Mesenchymal stem cell (in vitro differentiated cells and primary cell): ENCODE measurements at regions not wholly inside any gene's neighbourhood (a gene's known extent, or its start where the extent isn't known, plus 50 kb on each side); places are given as distances from the start of the nearest gene placed in this dataset.

Experiments used
- DNase-seq: peaks from one replicate; pipeline ENCODE4 v3.0.0-alpha.2; 2013
- H2AFZ ChIP-seq: one replicate; pipeline ENCODE4 v1.6.1; 2013; ENCODE audit warnings: low read depth, mild to moderate bottlenecking, control low read depth, inconsistent platforms, low read length, moderate library complexity
- H2AK5ac ChIP-seq: 2 replicates; pipeline ENCODE4 v1.6.1; 2013; ENCODE audit warnings: low read length, moderate library complexity, mild to moderate bottlenecking, inconsistent platforms; ENCODE audit not compliant: severe bottlenecking
- H2BK120ac ChIP-seq: one replicate; pipeline ENCODE4 v1.6.1; 2013; ENCODE audit warnings: low read depth, mild to moderate bottlenecking, inconsistent platforms, low read length, moderate library complexity
- H2BK12ac ChIP-seq, 2 experiments: one replicate each; pipeline ENCODE4 v1.6.1; 2013; ENCODE audit warnings: inconsistent platforms in 2 of 2, low read length in 2 of 2, mild to moderate bottlenecking in 2 of 2, moderate library complexity in 2 of 2, control low read depth in 1 of 2
- H2BK15ac ChIP-seq: one replicate; pipeline ENCODE4 v1.6.1; 2013; ENCODE audit warnings: mild to moderate bottlenecking, low read depth, inconsistent platforms; ENCODE audit not compliant: poor library complexity, severe bottlenecking
- H2BK5ac ChIP-seq: 2 replicates; pipeline ENCODE4 v1.6.1; 2013; ENCODE audit warnings: low read depth, mild to moderate bottlenecking, low read length, control low read depth, inconsistent platforms; ENCODE audit not compliant: poor library complexity, severe bottlenecking
- H3K14ac ChIP-seq, 2 experiments: one replicate each; pipeline ENCODE4 v1.6.1; 2013; ENCODE audit warnings: inconsistent platforms in 2 of 2, low read length in 2 of 2, control low read depth in 1 of 2, mild to moderate bottlenecking in 1 of 2, moderate library complexity in 1 of 2
- H3K18ac ChIP-seq, 2 experiments: one replicate each; pipeline ENCODE4 v1.6.1; 2013; ENCODE audit warnings: inconsistent platforms in 2 of 2, low read length in 2 of 2, control low read depth in 1 of 2, low read depth in 1 of 2, mild to moderate bottlenecking in 1 of 2
- H3K23ac ChIP-seq, 2 experiments: one replicate each; pipeline ENCODE4 v1.6.1; 2013; ENCODE audit warnings: inconsistent platforms in 2 of 2, low read length in 2 of 2, mild to moderate bottlenecking in 2 of 2, moderate library complexity in 2 of 2, control low read depth in 1 of 2
- H3K27ac ChIP-seq: 2 replicates; pipeline ENCODE4 v1.5.1; 2013; ENCODE audit warnings: mild to moderate bottlenecking, moderate library complexity, low read length, control low read depth, inconsistent platforms; ENCODE audit not compliant: poor library complexity, severe bottlenecking
- H3K27me3 ChIP-seq, 2 experiments: 2 replicates each; pipeline versions ENCODE4 v1.6.1 to v1.7.0; 2013; ENCODE audit warnings: low read length in 2 of 2, mild to moderate bottlenecking in 2 of 2, moderate library complexity in 2 of 2, control low read depth in 1 of 2, inconsistent platforms in 1 of 2; ENCODE audit not compliant: control insufficient read depth in 1 of 2, insufficient read depth in 1 of 2
- H3K36me3 ChIP-seq, 2 experiments: 2 replicates each; pipeline versions ENCODE4 v1.6.1 to v1.7.0; 2013; ENCODE audit warnings: low read length in 2 of 2, control low read depth in 1 of 2, inconsistent platforms in 1 of 2, low read depth in 1 of 2, mild to moderate bottlenecking in 1 of 2; ENCODE audit not compliant: insufficient read depth in 2 of 2, control insufficient read depth in 1 of 2
- H3K4ac ChIP-seq, 2 experiments: one replicate each; pipeline ENCODE4 v1.6.1; 2013; ENCODE audit warnings: inconsistent platforms in 2 of 2, low read length in 2 of 2, mild to moderate bottlenecking in 2 of 2, moderate library complexity in 2 of 2, control low read depth in 1 of 2, low read depth in 1 of 2
- H3K4me1 ChIP-seq: 2 replicates; pipeline ENCODE4 v1.6.1; 2013; ENCODE audit warnings: low read depth, low read length, control low read depth; ENCODE audit not compliant: control insufficient read depth, insufficient read depth
- H3K4me2 ChIP-seq: 2 replicates; pipeline ENCODE4 v1.6.1; 2013; ENCODE audit warnings: low read length, mild to moderate bottlenecking, inconsistent platforms; ENCODE audit not compliant: poor library complexity, severe bottlenecking
- H3K4me3 ChIP-seq, 2 experiments: 2 replicates each; pipeline versions ENCODE4 v1.5.1 to v1.7.0; 2013; ENCODE audit warnings: low read length in 2 of 2, mild to moderate bottlenecking in 2 of 2, control low read depth in 1 of 2, low read depth in 1 of 2; ENCODE audit not compliant: insufficient read depth in 1 of 2
- H3K79me1 ChIP-seq: replicated peaks from 2 replicates; pipeline ENCODE4 v1.6.1; 2013; ENCODE audit warnings: mild to moderate bottlenecking, control low read depth, low read length, inconsistent platforms; ENCODE audit not compliant: poor library complexity, severe bottlenecking
- H3K9ac ChIP-seq: 2 replicates; pipeline ENCODE4 v1.7.0; 2013; ENCODE audit warnings: mild to moderate bottlenecking, low read length, moderate library complexity
- H3K9me3 ChIP-seq: 2 replicates; pipeline ENCODE4 v1.7.0; 2013; ENCODE audit warnings: mild to moderate bottlenecking, low read length; ENCODE audit not compliant: control insufficient read depth
- H4K8ac ChIP-seq: one replicate; pipeline ENCODE4 v1.6.1; 2013; ENCODE audit warnings: inconsistent platforms, mild to moderate bottlenecking, low read length, moderate library complexity
- H4K91ac ChIP-seq: one replicate; pipeline ENCODE4 v1.6.1; 2013; ENCODE audit warnings: mild to moderate bottlenecking, low read length, inconsistent platforms
- WGBS: methylation state at CpG from one replicate; pipeline ENCODE4 v1.1.7; 2013; ENCODE audit warnings: mixed read lengths; 5-methylcytosine and 5-hydroxymethylcytosine counted together

GRCh38 chr7:25864511-25864910, 287.5 kb upstream of the NFE2L3 start:
- H3K9me3 ChIP-seq: no peaks in the 10 kb centered on the region
- no peak overlapping the region for H3K4me3 ChIP-seq
- no peak overlapping the region for H2AK5ac ChIP-seq
- peaks cover 4% of the 10 kb centered on the region for H3K4me1 ChIP-seq
- H3K9ac ChIP-seq: no peak overlapping the region
- H3K79me1 ChIP-seq: peaks cover 10% of the 10 kb centered on the region
- DNase-seq: no peak
- H2AFZ ChIP-seq: no peak overlapping the region
- no peak overlapping the region for H2BK5ac ChIP-seq
- H4K91ac ChIP-seq: no peak overlapping the region
- H3K4me2 ChIP-seq: no peak overlapping the region
- no peak overlapping the region for H3K23ac ChIP-seq
- WGBS: no CpG with 5 or more reads among the region's 1 CpG
- H3K4ac ChIP-seq: no peak overlapping the region
- peaks cover 8 to 65% of the 10 kb centered on the region in 2 experiments for H3K27me3 ChIP-seq
- no peak overlapping the region for H2BK15ac ChIP-seq
- no peak overlapping the region for H3K14ac ChIP-seq
- no peak overlapping the region for H4K8ac ChIP-seq
- no peak overlapping the region for H2BK120ac ChIP-seq
- no peak overlapping the region for H2BK12ac ChIP-seq
- no peaks in the 10 kb centered on the region for H3K36me3 ChIP-seq
- H3K27ac ChIP-seq: no peak overlapping the region
- no peak overlapping the region for H3K18ac ChIP-seq

- H3K36me3 ChIP-seq: no peaks in the 10 kb centered on the region
- H2BK12ac ChIP-seq: no peak overlapping the region
- no peak overlapping the region for H3K4ac ChIP-seq
- no peak overlapping the region for H2BK120ac ChIP-seq
- H3K4me3 ChIP-seq: no peak overlapping the region
- H3K79me1 ChIP-seq: peaks cover 9% of the 10 kb centered on the region
- no peak overlapping the region for H4K91ac ChIP-seq
- no peak overlapping the region for H3K14ac ChIP-seq
- no peaks in the 10 kb centered on the region for H3K9me3 ChIP-seq
- WGBS: 75% methylated on average over 2 of the region's 3 CpGs
- no peak overlapping the region for H4K8ac ChIP-seq
- H3K23ac ChIP-seq: no peak overlapping the region
- no peak overlapping the region for H2BK5ac ChIP-seq
- no peak overlapping the region for H3K4me2 ChIP-seq
- H3K27ac ChIP-seq: no peak overlapping the region
- no peak overlapping the region for H2AFZ ChIP-seq
- no peak overlapping the region for H3K9ac ChIP-seq
- H3K4me1 ChIP-seq: peaks cover 4% of the 10 kb centered on the region
- no peak for DNase-seq
- H3K18ac ChIP-seq: no peak overlapping the region
- no peak overlapping the region for H2AK5ac ChIP-seq
- no peak overlapping the region for H2BK15ac ChIP-seq
- peaks cover 13 to 71% of the 10 kb centered on the region in 2 experiments for H3K27me3 ChIP-seq
Observed at GRCh38 chr7:25864943-25865751, 286.9 kb upstream of the NFE2L3 start.

GRCh38 chr7:25868509-25868908, 283.5 kb upstream of the NFE2L3 start:
- no peaks in the 10 kb centered on the region for H3K36me3 ChIP-seq
- no peaks in the 10 kb centered on the region for H3K4me1 ChIP-seq
- WGBS: 86% methylated on average over 1 of the region's 1 CpG
- no peak overlapping the region for H2BK5ac ChIP-seq
- H3K18ac ChIP-seq: no peak overlapping the region
- H2AFZ ChIP-seq: no peak overlapping the region
- H2BK15ac ChIP-seq: no peak overlapping the region
- no peak overlapping the region for H4K91ac ChIP-seq
- H3K4me3 ChIP-seq: no peak overlapping the region
- H3K23ac ChIP-seq: no peak overlapping the region
- no peak overlapping the region for H3K27ac ChIP-seq
- no peak overlapping the region for H2BK120ac ChIP-seq
- no peak overlapping the region for H2BK12ac ChIP-seq
- no peak overlapping the region for H3K9ac ChIP-seq
- no peak for DNase-seq
- no peaks in the 10 kb centered on the region for H3K9me3 ChIP-seq
- no peaks in the 10 kb centered on the region for H3K79me1 ChIP-seq
- H3K4me2 ChIP-seq: no peak overlapping the region
- H4K8ac ChIP-seq: no peak overlapping the region
- H2AK5ac ChIP-seq: no peak overlapping the region
- H3K27me3 ChIP-seq: peaks cover 31 to 96% of the 10 kb centered on the region in 2 experiments
- H3K14ac ChIP-seq: no peak overlapping the region
- H3K4ac ChIP-seq: no peak overlapping the region

GRCh38 chr7:25870574-25870973, 281.4 kb upstream of the NFE2L3 start:
- Histone ChIP-seq H3K4me2 (no peak overlapping the region), H3K14ac (no peak overlapping the region), H3K27ac (no peak overlapping the region), H3K18ac (no peak overlapping the region), H3K27me3 (peaks cover 44 to 94% of the 10 kb centered on the region in 2 experiments), H3K4me3 (no peak overlapping the region), H2AK5ac (no peak overlapping the region), H3K4me1 (peaks cover 1% of the 10 kb centered on the region), H4K8ac (no peak overlapping the region), H2AFZ (no peak overlapping the region), H2BK12ac (no peak overlapping the region), H3K23ac (no peak overlapping the region), H2BK120ac (no peak overlapping the region), H3K36me3 (no peaks in the 10 kb centered on the region), H3K79me1 (no peaks in the 10 kb centered on the region), H2BK15ac (no peak overlapping the region), H4K91ac (no peak overlapping the region), H3K4ac (no peak overlapping the region), H3K9ac (no peak overlapping the region), H2BK5ac (no peak overlapping the region), H3K9me3 (no peaks in the 10 kb centered on the region)
- no peak for DNase-seq
- WGBS: 89% methylated on average over 3 of the region's 3 CpGs
